ENCODE measurements at regions not wholly inside any gene's neighbourhood (a gene's known extent, or its start where the extent isn't known, plus 50 kb on each side); places are given as distances from the start of the nearest gene placed in this dataset.
"Not testable (repeated sequence)": the region's sequence is repeated elsewhere in the genome, so short reads cannot be mapped to it uniquely, and the experiment has no call there.

GRCh38 chrX:66110112-66110511 is 53.9 kb upstream of the HEPH start:
- H3K4me1 Mint-ChIP-seq (ENCODE audit: low read depth), result no peaks in the 10 kb centered on the region
- no peaks in the 10 kb centered on the region for H3K27me3 Mint-ChIP-seq
- H3K9me3 Mint-ChIP-seq (ENCODE audit: low read depth), result peaks cover 32% of the 10 kb centered on the region
- peak; percentile 33 for TF ChIP-seq CTCF (IDR thresholded peaks at IDR 0.05; ENCODE audit: unreplicated experiment)
- no peaks in the 10 kb centered on the region for H3K36me3 Mint-ChIP-seq (ENCODE audit: insufficient read depth)
- H3K27ac Mint-ChIP-seq, result no peak overlapping the region
- no peak overlapping the region for H3K4me3 Mint-ChIP-seq (ENCODE audit: low read depth)
- no peak for DNase-seq (ENCODE audit: low spot score, unreplicated experiment)

- not testable (repeated sequence) for H3K27me3 Mint-ChIP-seq; H3K4me3 Mint-ChIP-seq (ENCODE audit: low read depth); H3K4me1 Mint-ChIP-seq (ENCODE audit: low read depth); H3K27ac Mint-ChIP-seq; DNase-seq (ENCODE audit: low spot score, unreplicated experiment); H3K36me3 Mint-ChIP-seq (ENCODE audit: insufficient read depth)
- H3K9me3 Mint-ChIP-seq (ENCODE audit: low read depth), result peaks cover 47% of the 10 kb centered on the region
Observed at GRCh38 chrX:66107860-66108259, 56.2 kb upstream of the HEPH start.

GRCh38 chrX:66102398-66102797 is 61.6 kb upstream of the HEPH start:
- H3K36me3 Mint-ChIP-seq (ENCODE audit: insufficient read depth); H3K27me3 Mint-ChIP-seq; DNase-seq (ENCODE audit: low spot score, unreplicated experiment); H3K4me3 Mint-ChIP-seq (ENCODE audit: low read depth); H3K4me1 Mint-ChIP-seq (ENCODE audit: low read depth); H3K27ac Mint-ChIP-seq: not testable (repeated sequence)
- H3K9me3 Mint-ChIP-seq (ENCODE audit: low read depth), result peaks cover 48% of the 10 kb centered on the region

- TF ChIP-seq CTCF (IDR thresholded peaks at IDR 0.05; ENCODE audit: unreplicated experiment), result no peak
- no peak overlapping the region for H3K4me3 Mint-ChIP-seq (ENCODE audit: low read depth)
- H3K27me3 Mint-ChIP-seq, result no peaks in the 10 kb centered on the region
- H3K27ac Mint-ChIP-seq, result no peak overlapping the region
- no peak for DNase-seq (ENCODE audit: low spot score, unreplicated experiment)
- peaks cover 46% of the 10 kb centered on the region for H3K9me3 Mint-ChIP-seq (ENCODE audit: low read depth)
- H3K36me3 Mint-ChIP-seq (ENCODE audit: insufficient read depth), result no peaks in the 10 kb centered on the region
- H3K4me1 Mint-ChIP-seq (ENCODE audit: low read depth), result no peaks in the 10 kb centered on the region
Observed at GRCh38 chrX:66098162-66098561, 58.3 kb upstream of the VSIG4 start.

- not testable (repeated sequence) for H3K4me3 Mint-ChIP-seq (ENCODE audit: low read depth); DNase-seq (ENCODE audit: low spot score, unreplicated experiment); H3K27me3 Mint-ChIP-seq; H3K27ac Mint-ChIP-seq; H3K4me1 Mint-ChIP-seq (ENCODE audit: low read depth); H3K36me3 Mint-ChIP-seq (ENCODE audit: insufficient read depth)
- H3K9me3 Mint-ChIP-seq (ENCODE audit: low read depth), result peaks cover 52% of the 10 kb centered on the region
Observed at GRCh38 chrX:66096987-66097386, 57.1 kb upstream of the VSIG4 start.

- not testable (repeated sequence) for H3K27ac Mint-ChIP-seq; H3K27me3 Mint-ChIP-seq; H3K36me3 Mint-ChIP-seq (ENCODE audit: insufficient read depth); H3K4me1 Mint-ChIP-seq (ENCODE audit: low read depth); DNase-seq (ENCODE audit: low spot score, unreplicated experiment); H3K4me3 Mint-ChIP-seq (ENCODE audit: low read depth)
- peaks cover 56% of the 10 kb centered on the region for H3K9me3 Mint-ChIP-seq (ENCODE audit: low read depth)
Observed at GRCh38 chrX:66090004-66090403, 50.1 kb upstream of the VSIG4 start.
